ENCODE measurements at regions not wholly inside any gene's neighbourhood (a gene's known extent, or its start where the extent isn't known, plus 50 kb on each side); places are given as distances from the start of the nearest gene placed in this dataset.

DNA sequence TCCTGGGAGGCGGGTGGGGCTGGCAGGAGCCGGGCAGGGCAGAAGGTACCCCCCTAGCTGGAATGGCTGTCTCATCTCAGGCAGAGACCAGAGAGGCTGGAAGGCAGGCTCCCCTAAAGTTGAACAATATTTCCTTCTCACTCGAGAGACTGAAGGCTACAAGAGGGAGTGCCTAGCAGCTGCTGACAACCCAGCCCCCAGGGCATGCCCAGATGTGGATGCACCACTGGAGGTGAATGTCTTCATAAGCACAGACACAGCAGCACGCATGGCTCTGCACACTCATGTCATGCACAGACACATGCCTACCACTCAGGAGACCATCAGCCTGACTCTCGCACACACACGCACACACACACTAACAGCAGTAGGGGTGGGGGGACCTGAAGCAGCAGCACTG is 179.0 kb downstream of the CCT6B start:
- TF ChIP-seq, protein P1, sequence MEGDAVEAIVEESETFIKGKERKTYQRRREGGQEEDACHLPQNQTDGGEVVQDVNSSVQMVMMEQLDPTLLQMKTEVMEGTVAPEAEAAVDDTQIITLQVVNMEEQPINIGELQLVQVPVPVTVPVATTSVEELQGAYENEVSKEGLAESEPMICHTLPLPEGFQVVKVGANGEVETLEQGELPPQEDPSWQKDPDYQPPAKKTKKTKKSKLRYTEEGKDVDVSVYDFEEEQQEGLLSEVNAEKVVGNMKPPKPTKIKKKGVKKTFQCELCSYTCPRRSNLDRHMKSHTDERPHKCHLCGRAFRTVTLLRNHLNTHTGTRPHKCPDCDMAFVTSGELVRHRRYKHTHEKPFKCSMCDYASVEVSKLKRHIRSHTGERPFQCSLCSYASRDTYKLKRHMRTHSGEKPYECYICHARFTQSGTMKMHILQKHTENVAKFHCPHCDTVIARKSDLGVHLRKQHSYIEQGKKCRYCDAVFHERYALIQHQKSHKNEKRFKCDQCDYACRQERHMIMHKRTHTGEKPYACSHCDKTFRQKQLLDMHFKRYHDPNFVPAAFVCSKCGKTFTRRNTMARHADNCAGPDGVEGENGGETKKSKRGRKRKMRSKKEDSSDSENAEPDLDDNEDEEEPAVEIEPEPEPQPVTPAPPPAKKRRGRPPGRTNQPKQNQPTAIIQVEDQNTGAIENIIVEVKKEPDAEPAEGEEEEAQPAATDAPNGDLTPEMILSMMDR (IDR thresholded peaks at IDR 0.05), result no peak
- no peak for TF ChIP-seq POLR2A (IDR thresholded peaks at IDR 0.05)

Data from right lobe of liver (tissue), 4 donors.